Sigmoid colon (tissue), 6 donors: ENCODE measurements at regions not wholly inside any gene's neighbourhood (a gene's known extent, or its start where the extent isn't known, plus 50 kb on each side); places are given as distances from the start of the nearest gene placed in this dataset.

Source experiments
- DNase-seq: peaks from one replicate; pipeline ENCODE4 v3.0.0-alpha.2; 2019
- H3K27ac ChIP-seq, 4 donors: fragments of 200-600 bp; sonication (generic); one replicate each; pipeline ENCODE4 v1.5.1; 2016 to 2019; ENCODE audit warnings: mild to moderate bottlenecking in 1 of 4
- H3K27me3 ChIP-seq, 3 donors: fragments of 200-600 bp; sonication (generic); one replicate each; pipeline ENCODE4 v1.5.1; 2019; ENCODE audit warnings: mild to moderate bottlenecking in 1 of 3
- H3K36me3 ChIP-seq, 4 donors: fragments of 200-600 bp; sonication (generic); one replicate each; pipeline ENCODE4 v1.5.1; 2016 to 2019
- H3K4me1 ChIP-seq, 4 donors: fragments of 200-600 bp; sonication (generic); one replicate each; pipeline ENCODE4 v1.5.1; 2017 to 2019
- H3K4me3 ChIP-seq, 4 donors: fragments of 200-600 bp; sonication (generic); one replicate each; pipeline ENCODE4 v1.5.1; 2017 to 2019; ENCODE audit warnings: mild to moderate bottlenecking in 2 of 4, moderate library complexity in 1 of 4
- H3K9me3 ChIP-seq, 4 donors: fragments of 200-600 bp in 3 of 4; sonication (generic) in 3 of 4; one replicate each; pipeline versions ENCODE4 v1.5.1 to v1.6.1; 2013 to 2019
- CTCF ChIP-seq, 4 experiments: fragments of 450-650 bp in 3 of 4; fragments of 200-600 bp in 1 of 4; IDR thresholded peaks; one replicate each; pipeline ENCODE4 v1.5.1; 2016 to 2019; ENCODE audit warnings: antibody characterized with exemption in 4 of 4, mild to moderate bottlenecking in 3 of 4, moderate library complexity in 2 of 4
- EP300 ChIP-seq, 4 donors: sonication (generic); formaldehyde crosslinking; IDR thresholded peaks; one replicate each; pipeline ENCODE4 v1.6.1; 2017; ENCODE audit warnings: antibody characterized with exemption in 4 of 4
- POLR2A ChIP-seq, 2 donors: fragments of 450-650 bp; IDR thresholded peaks; one replicate each; pipeline ENCODE4 v1.6.1; 2016; ENCODE audit warnings: antibody characterized with exemption in 2 of 2, mild to moderate bottlenecking in 2 of 2, moderate library complexity in 2 of 2
- POLR2AphosphoS5 ChIP-seq, 4 donors: sonication (generic); formaldehyde crosslinking; IDR thresholded peaks; one replicate each; pipeline ENCODE4 v1.6.1; 2017; ENCODE audit warnings: antibody characterized with exemption in 4 of 4
- WGBS, 2 donors: extraction: QIAGEN DNeasy Blood & Tissue Kit; methylation state at CpG; one replicate each; pipeline ENCODE4 v1.1.7; 2013; 5-methylcytosine and 5-hydroxymethylcytosine counted together
- intact Hi-C: fragments of 100-400 bp; cut with DNase I; formaldehyde crosslinking; loops from one replicate; pipeline ENCODE4 v1.15.1; 2023
- donor health status: healthy with polysubstance abuse.
- donor health status: healthy.

- no peak for DNase-seq
- no peak for TF ChIP-seq POLR2AphosphoS5 (IDR thresholded peaks at IDR 0.05)
- intact Hi-C loops, result no loop called here
Measured at GRCh38 chr6:10054672-10055071, 360.2 kb downstream of the TFAP2A start.

DNA sequence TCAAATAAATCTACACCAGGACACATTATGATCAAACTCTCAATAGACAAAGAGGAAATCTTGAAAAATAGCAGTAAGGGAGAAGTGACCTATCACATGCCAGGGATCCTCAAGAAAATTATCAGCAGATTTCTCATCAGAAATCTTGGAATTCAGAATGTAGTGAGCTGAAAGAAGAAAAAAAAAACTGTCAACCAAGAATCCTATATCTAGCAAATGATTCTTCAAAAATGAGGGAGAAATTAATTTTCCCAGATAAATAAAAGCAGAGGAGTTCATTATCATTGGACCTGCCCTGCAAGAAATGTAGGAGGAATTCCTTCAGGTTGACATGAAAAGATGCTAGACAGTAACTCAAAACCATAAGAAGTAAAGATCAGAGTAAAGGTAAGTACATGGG, 363.6 kb downstream of the TFAP2A start:
- Histone ChIP-seq H3K4me3 (no peak overlapping the region), H3K36me3 (no peaks in the 10 kb centered on the region), H3K9me3 (peaks cover 0 to 7% (median 0%) of the 10 kb centered on the region in 4 donors), H3K27ac (no peak overlapping the region), H3K4me1 (no peaks in the 10 kb centered on the region), H3K27me3 (no peaks in the 10 kb centered on the region)
- DNase-seq, result no peak
- TF ChIP-seq CTCF (IDR thresholded peaks at IDR 0.05), result no peak
- TF ChIP-seq EP300 (IDR thresholded peaks at IDR 0.05), result no peak
- intact Hi-C loops, result no loop called here

More at GRCh38 chr6:10054672-10055071, 360.2 kb downstream of the TFAP2A start:
- H3K27me3 ChIP-seq, result no peaks in the 10 kb centered on the region
- H3K27ac ChIP-seq, result no peak overlapping the region
- H3K4me1 ChIP-seq, result no peaks in the 10 kb centered on the region
- H3K9me3 ChIP-seq, result peaks cover 0 to 7% (median 0%) of the 10 kb centered on the region in 4 donors
- no peaks in the 10 kb centered on the region for H3K36me3 ChIP-seq
- no peak overlapping the region for H3K4me3 ChIP-seq

- Histone ChIP-seq H3K9me3 (peaks cover 0 to 7% (median 0%) of the 10 kb centered on the region in 4 donors), H3K4me3 (no peak overlapping the region), H3K36me3 (no peaks in the 10 kb centered on the region), H3K27ac (no peak overlapping the region), H3K27me3 (no peaks in the 10 kb centered on the region), H3K4me1 (no peaks in the 10 kb centered on the region)
- intact Hi-C loops, result no loop called here
- 33 to 59% methylated on average over 6 of the region's 6 CpGs for WGBS, 2 donors
- TF ChIP-seq EP300 (IDR thresholded peaks at IDR 0.05), result no peak
- TF ChIP-seq POLR2A (IDR thresholded peaks at IDR 0.05), result no peak
- no peak for TF ChIP-seq CTCF (IDR thresholded peaks at IDR 0.05)
- TF ChIP-seq POLR2AphosphoS5 (IDR thresholded peaks at IDR 0.05), result no peak
- no peak for DNase-seq
Measured at GRCh38 chr6:10048370-10049297, 366.2 kb downstream of the TFAP2A start.

- Histone ChIP-seq H3K27me3 (no peaks in the 10 kb centered on the region), H3K9me3 (no peaks in the 10 kb centered on the region), H3K4me3 (no peak overlapping the region), H3K27ac (no peak overlapping the region), H3K4me1 (no peaks in the 10 kb centered on the region), H3K36me3 (no peaks in the 10 kb centered on the region)
- no peak for TF ChIP-seq POLR2AphosphoS5 (IDR thresholded peaks at IDR 0.05)
- no peak for TF ChIP-seq EP300 (IDR thresholded peaks at IDR 0.05)
- TF ChIP-seq CTCF (IDR thresholded peaks at IDR 0.05), result no peak
- TF ChIP-seq POLR2A (IDR thresholded peaks at IDR 0.05), result no peak
- intact Hi-C loops, result no loop called here
- no peak for DNase-seq
- WGBS, 2 donors, result 72 to 85% methylated on average over 4 of the region's 4 CpGs
Measured at GRCh38 chr6:10042280-10042679, 372.6 kb downstream of the TFAP2A start.

DNA sequence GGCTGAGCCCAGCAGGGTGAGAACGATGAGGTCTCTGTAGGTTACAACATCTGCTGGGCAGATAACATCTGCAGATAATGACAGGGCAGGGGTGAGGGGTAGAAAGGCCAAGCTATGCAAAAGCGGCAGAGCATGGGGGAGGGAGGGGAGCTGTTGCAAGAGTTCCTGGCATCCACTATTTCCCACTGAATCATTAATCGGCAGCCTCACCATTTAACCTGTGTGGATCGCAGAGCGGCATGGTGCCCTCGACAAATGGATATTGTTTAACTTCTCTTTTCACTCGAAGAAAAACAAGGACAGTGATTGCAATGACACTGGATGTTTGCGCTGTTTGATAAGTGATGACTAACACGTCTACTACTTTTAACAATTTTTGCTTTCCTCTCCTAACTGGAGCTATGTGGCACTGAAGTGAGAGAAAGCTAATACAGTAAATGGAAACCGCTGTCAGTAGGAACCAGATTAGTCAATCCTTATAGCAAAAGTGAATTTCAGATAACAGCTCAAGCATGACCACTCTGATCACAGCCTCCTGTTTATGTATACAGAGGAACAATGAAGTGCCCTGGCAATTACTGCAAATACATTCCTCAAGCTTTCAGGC, 381.5 kb downstream of the TFAP2A start:
- H3K4me3 ChIP-seq, result no peak overlapping the region
- no peaks in the 10 kb centered on the region for H3K9me3 ChIP-seq
- 44 to 56% methylated on average over 10 of the region's 10 CpGs for WGBS, 2 donors
- intact Hi-C loops, result loop anchor here (5.0 kb wide), 1 partner anchor 394 kb away; no protein-coding TSS in a partner anchor
- TF ChIP-seq POLR2AphosphoS5 (IDR thresholded peaks at IDR 0.05) (no peak), CTCF (IDR thresholded peaks at IDR 0.05) (no peak), POLR2A (IDR thresholded peaks at IDR 0.05) (no peak), EP300 (IDR thresholded peaks at IDR 0.05) (no peak)
- no peaks in the 10 kb centered on the region for H3K27me3 ChIP-seq
- H3K4me1 ChIP-seq, result no peaks in the 10 kb centered on the region
- no peak for DNase-seq
- no peaks in the 10 kb centered on the region for H3K36me3 ChIP-seq
- no peak overlapping the region for H3K27ac ChIP-seq
